DND-41 (cell line): ENCODE measurements at regions not wholly inside any gene's neighbourhood (a gene's known extent, or its start where the extent isn't known, plus 50 kb on each side); places are given as distances from the start of the nearest gene placed in this dataset.

Source experiments
- CTCF ChIP-seq: IDR thresholded peaks from 2 replicates; pipeline ENCODE4 v1.5.1; 2012; ENCODE audit warnings: borderline replicate concordance, low read length, moderate library complexity, mild to moderate bottlenecking; ENCODE audit not compliant: poor library complexity, severe bottlenecking; ENCODE audit errors: extremely low read depth
- EZH2 ChIP-seq: IDR thresholded peaks from 3 replicates; pipeline ENCODE4 v1.6.1; 2012; ENCODE audit warnings: borderline replicate concordance, low read depth, mild to moderate bottlenecking, moderate library complexity, low read length, inconsistent platforms; ENCODE audit not compliant: severe bottlenecking

DNA sequence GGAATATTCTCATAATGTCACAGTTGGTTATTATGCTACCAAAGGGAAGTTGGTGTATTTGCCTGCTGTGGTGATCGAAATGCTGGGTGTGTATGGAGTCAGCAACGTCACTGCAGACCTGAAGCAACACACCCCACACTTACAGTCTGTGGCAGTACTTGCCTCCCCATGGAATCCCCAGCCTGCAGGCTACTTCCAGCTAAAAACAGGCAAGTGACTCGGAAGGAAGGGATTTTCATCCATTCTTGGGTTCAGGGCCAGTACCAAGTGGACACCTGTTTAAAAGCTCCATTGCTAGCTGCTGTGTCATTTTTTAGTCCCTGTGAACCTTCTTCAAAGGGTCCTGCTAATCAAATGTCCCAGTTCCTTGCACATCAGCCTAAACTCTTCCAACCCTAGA lies 149.6 kb downstream of the C11orf91 start:
- TF ChIP-seq CTCF (no peak), EZH2 (no peak)
